Heart left ventricle (tissue), 13 donors: ENCODE measurements at regions not wholly inside any gene's neighbourhood (a gene's known extent, or its start where the extent isn't known, plus 50 kb on each side); places are given as distances from the start of the nearest gene placed in this dataset.

ENCODE experiments used
- POLR2A ChIP-seq, 2 donors: fragments of 450-650 bp; IDR thresholded peaks; one replicate each; pipeline ENCODE4 v1.6.1; 2017; ENCODE audit warnings: antibody characterized with exemption in 2 of 2, mild to moderate bottlenecking in 2 of 2, moderate library complexity in 2 of 2
- TF ChIP-seq, protein P1 (sequence below), 12 donors: fragments of 200-600 bp; sonication (generic) in 4 of 12; IDR thresholded peaks; one replicate each; pipeline versions ENCODE4 v1.5.0 to v1.8.0; 2018 to 2022; ENCODE audit warnings: antibody characterized with exemption in 12 of 12, mild to moderate bottlenecking in 5 of 12
- donor health status: ischemic (EF 13 %, LVEDD 7.1; RV severe dilation, severe dysfunction).
- donor health status: DM: no; HTN: yes; CAD: no.
- donor health status: DM: no; HTN: no; CAD: no.
- donor health status: ischemic (EF 25% LVEDD 6.9; RV normal size, moderate dysfunction).
- donor health status: ischemic (EF 25% LVEDD 5.7; RV mildly dilated, moderate dysfunction).
- donor health status: ischemic (EF 35%, LVEDD 5.7; RV mildly dilated, moderate dysfunction).
- donor health status: nonischemic (EF 11% LVEDD 7.7; RV severe dilation, severe dysfunction).
- donor health status: DM: yes; HTN: yes; CAD: no.
- donor health status: PGD.
- donor health status: ischemic (EF 29% LVEDD 5.4; RV normal size, mild dysfunction).
- donor health status: nonischemic (EF 23%, LVEDD 6.1; RV moderate dilation, normal function).

DNA sequence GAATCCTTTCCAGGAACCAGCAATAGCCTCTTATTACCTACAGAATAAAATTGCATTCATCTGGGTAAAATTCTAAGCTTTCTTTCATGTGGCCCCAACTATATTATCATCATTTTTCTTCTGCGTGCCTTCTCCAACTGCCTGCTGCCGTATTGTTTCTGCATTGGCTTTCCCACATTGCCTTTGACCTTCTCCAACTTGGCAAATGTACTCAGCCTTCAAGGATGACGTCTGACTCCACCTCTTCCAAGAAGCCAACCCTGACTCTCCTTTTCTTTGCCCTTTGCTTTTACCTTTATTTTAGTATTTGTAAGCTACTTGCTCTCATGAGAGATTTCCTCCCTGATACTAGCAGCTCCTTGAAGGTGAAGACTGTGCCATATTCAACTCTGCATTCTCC is 200.4 kb upstream of the FAM9B start:
- TF ChIP-seq, protein P1, sequence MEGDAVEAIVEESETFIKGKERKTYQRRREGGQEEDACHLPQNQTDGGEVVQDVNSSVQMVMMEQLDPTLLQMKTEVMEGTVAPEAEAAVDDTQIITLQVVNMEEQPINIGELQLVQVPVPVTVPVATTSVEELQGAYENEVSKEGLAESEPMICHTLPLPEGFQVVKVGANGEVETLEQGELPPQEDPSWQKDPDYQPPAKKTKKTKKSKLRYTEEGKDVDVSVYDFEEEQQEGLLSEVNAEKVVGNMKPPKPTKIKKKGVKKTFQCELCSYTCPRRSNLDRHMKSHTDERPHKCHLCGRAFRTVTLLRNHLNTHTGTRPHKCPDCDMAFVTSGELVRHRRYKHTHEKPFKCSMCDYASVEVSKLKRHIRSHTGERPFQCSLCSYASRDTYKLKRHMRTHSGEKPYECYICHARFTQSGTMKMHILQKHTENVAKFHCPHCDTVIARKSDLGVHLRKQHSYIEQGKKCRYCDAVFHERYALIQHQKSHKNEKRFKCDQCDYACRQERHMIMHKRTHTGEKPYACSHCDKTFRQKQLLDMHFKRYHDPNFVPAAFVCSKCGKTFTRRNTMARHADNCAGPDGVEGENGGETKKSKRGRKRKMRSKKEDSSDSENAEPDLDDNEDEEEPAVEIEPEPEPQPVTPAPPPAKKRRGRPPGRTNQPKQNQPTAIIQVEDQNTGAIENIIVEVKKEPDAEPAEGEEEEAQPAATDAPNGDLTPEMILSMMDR (IDR thresholded peaks at IDR 0.05), result no peak
- no peak for TF ChIP-seq POLR2A (IDR thresholded peaks at IDR 0.05)
